ENCODE measurements at regions not wholly inside any gene's neighbourhood (a gene's known extent, or its start where the extent isn't known, plus 50 kb on each side); places are given as distances from the start of the nearest gene placed in this dataset.

GRCh38 chr11:91912322-91912721 lies 312.3 kb upstream of the FAT3 start:
- TF ChIP-seq, protein P1, sequence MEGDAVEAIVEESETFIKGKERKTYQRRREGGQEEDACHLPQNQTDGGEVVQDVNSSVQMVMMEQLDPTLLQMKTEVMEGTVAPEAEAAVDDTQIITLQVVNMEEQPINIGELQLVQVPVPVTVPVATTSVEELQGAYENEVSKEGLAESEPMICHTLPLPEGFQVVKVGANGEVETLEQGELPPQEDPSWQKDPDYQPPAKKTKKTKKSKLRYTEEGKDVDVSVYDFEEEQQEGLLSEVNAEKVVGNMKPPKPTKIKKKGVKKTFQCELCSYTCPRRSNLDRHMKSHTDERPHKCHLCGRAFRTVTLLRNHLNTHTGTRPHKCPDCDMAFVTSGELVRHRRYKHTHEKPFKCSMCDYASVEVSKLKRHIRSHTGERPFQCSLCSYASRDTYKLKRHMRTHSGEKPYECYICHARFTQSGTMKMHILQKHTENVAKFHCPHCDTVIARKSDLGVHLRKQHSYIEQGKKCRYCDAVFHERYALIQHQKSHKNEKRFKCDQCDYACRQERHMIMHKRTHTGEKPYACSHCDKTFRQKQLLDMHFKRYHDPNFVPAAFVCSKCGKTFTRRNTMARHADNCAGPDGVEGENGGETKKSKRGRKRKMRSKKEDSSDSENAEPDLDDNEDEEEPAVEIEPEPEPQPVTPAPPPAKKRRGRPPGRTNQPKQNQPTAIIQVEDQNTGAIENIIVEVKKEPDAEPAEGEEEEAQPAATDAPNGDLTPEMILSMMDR (IDR thresholded peaks at IDR 0.05; ENCODE audit: low read depth, low read length), result no peak
- no peak for TF ChIP-seq EZH2phosphoT487 (IDR thresholded peaks at IDR 0.05; ENCODE audit: low read depth)
